ENCODE measurements at regions not wholly inside any gene's neighbourhood (a gene's known extent, or its start where the extent isn't known, plus 50 kb on each side); places are given as distances from the start of the nearest gene placed in this dataset.

GRCh38 chr1:177448652-177449357 is 278.0 kb downstream of the BRINP2 start:
- TF ChIP-seq, protein P1, sequence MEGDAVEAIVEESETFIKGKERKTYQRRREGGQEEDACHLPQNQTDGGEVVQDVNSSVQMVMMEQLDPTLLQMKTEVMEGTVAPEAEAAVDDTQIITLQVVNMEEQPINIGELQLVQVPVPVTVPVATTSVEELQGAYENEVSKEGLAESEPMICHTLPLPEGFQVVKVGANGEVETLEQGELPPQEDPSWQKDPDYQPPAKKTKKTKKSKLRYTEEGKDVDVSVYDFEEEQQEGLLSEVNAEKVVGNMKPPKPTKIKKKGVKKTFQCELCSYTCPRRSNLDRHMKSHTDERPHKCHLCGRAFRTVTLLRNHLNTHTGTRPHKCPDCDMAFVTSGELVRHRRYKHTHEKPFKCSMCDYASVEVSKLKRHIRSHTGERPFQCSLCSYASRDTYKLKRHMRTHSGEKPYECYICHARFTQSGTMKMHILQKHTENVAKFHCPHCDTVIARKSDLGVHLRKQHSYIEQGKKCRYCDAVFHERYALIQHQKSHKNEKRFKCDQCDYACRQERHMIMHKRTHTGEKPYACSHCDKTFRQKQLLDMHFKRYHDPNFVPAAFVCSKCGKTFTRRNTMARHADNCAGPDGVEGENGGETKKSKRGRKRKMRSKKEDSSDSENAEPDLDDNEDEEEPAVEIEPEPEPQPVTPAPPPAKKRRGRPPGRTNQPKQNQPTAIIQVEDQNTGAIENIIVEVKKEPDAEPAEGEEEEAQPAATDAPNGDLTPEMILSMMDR (conservative IDR thresholded peaks at IDR 0.05; ENCODE audit: low read length) = no peak
- TF ChIP-seq EZH2phosphoT487 (IDR thresholded peaks at IDR 0.05; ENCODE audit: borderline replicate concordance) = no peak
